H9 (cell line): ENCODE measurements at regions not wholly inside any gene's neighbourhood (a gene's known extent, or its start where the extent isn't known, plus 50 kb on each side); places are given as distances from the start of the nearest gene placed in this dataset.

Experiments
- DNase-seq: peaks from one replicate; pipeline ENCODE4 v3.0.0-alpha.2; 2017
- H2AFZ ChIP-seq: one replicate; pipeline ENCODE4 v1.6.1; 2013; ENCODE audit warnings: mild to moderate bottlenecking, low read length, control low read depth, moderate library complexity
- H2AK5ac ChIP-seq: 2 replicates; pipeline ENCODE4 v1.6.1; 2013; ENCODE audit warnings: low read length, control low read depth, mixed read lengths; ENCODE audit not compliant: insufficient read length
- H2BK120ac ChIP-seq: one replicate; pipeline ENCODE4 v1.6.1; 2013; ENCODE audit warnings: low read depth, mild to moderate bottlenecking, low read length, control low read depth, inconsistent platforms; ENCODE audit not compliant: poor library complexity, severe bottlenecking
- H2BK12ac ChIP-seq: 2 replicates; pipeline ENCODE4 v1.6.1; 2013; ENCODE audit warnings: low read length, control low read depth, mixed read lengths, low read depth; ENCODE audit not compliant: insufficient read length
- H2BK15ac ChIP-seq: 2 replicates; pipeline ENCODE4 v1.6.1; 2013; ENCODE audit warnings: low read depth, low read length, control low read depth
- H2BK20ac ChIP-seq: one replicate; pipeline ENCODE4 v1.6.1; 2013; ENCODE audit warnings: low read depth, mild to moderate bottlenecking, low read length, control low read depth, inconsistent platforms; ENCODE audit not compliant: poor library complexity, severe bottlenecking
- H2BK5ac ChIP-seq: 2 replicates; pipeline ENCODE4 v1.6.1; 2013; ENCODE audit warnings: low read length, control low read depth, mixed read lengths; ENCODE audit not compliant: insufficient read length
- H3K14ac ChIP-seq: 2 replicates; pipeline ENCODE4 v1.6.1; 2013; ENCODE audit warnings: low read length, control low read depth; ENCODE audit not compliant: insufficient read depth
- H3K18ac ChIP-seq: 2 replicates; pipeline ENCODE4 v1.6.1; 2013; ENCODE audit warnings: low read depth, mild to moderate bottlenecking, mixed read lengths, low read length, control low read depth; ENCODE audit not compliant: insufficient read length
- H3K23ac ChIP-seq: 2 replicates; pipeline ENCODE4 v1.6.1; 2013; ENCODE audit warnings: low read length, control low read depth, mixed read lengths, low read depth; ENCODE audit not compliant: insufficient read length
- H3K23me2 ChIP-seq: 2 replicates; pipeline ENCODE4 v1.6.1; 2013; ENCODE audit warnings: low read depth, mild to moderate bottlenecking, mixed read lengths, low read length, control low read depth; ENCODE audit not compliant: insufficient read length, poor library complexity, severe bottlenecking
- H3K27ac ChIP-seq: 2 replicates; pipeline ENCODE4 v1.5.1; 2013; ENCODE audit warnings: low read length, control low read depth, mixed read lengths, low read depth; ENCODE audit not compliant: insufficient read length
- H3K27me3 ChIP-seq: 2 replicates; pipeline ENCODE4 v1.6.1; 2013; ENCODE audit warnings: low read length, control low read depth, inconsistent platforms; ENCODE audit not compliant: insufficient read depth
- H3K4ac ChIP-seq: 2 replicates; pipeline ENCODE4 v1.6.1; 2013; ENCODE audit warnings: low read depth, mild to moderate bottlenecking, control low read depth, inconsistent platforms, low read length, moderate library complexity
- H3K4me1 ChIP-seq: 2 replicates; pipeline ENCODE4 v1.6.1; 2013; ENCODE audit warnings: low read length, control low read depth, inconsistent platforms; ENCODE audit not compliant: insufficient read depth
- H3K4me2 ChIP-seq: 2 replicates; pipeline ENCODE4 v1.6.1; 2013; ENCODE audit warnings: low read length, control low read depth, mixed read lengths; ENCODE audit not compliant: insufficient read length, insufficient read depth
- H3K56ac ChIP-seq: 2 replicates; pipeline ENCODE4 v1.6.1; 2013; ENCODE audit warnings: low read depth, mild to moderate bottlenecking, mixed read lengths, low read length, control low read depth; ENCODE audit not compliant: insufficient read length
- H3K79me1 ChIP-seq: 2 replicates; pipeline ENCODE4 v1.6.1; 2013; ENCODE audit warnings: low read depth, mild to moderate bottlenecking, moderate library complexity, low read length, control low read depth, inconsistent platforms; ENCODE audit not compliant: insufficient read depth, poor library complexity, severe bottlenecking
- H3K79me2 ChIP-seq: 2 replicates; pipeline ENCODE4 v1.6.1; 2013; ENCODE audit warnings: low read length, control low read depth, inconsistent platforms; ENCODE audit not compliant: insufficient read depth
- H3K9ac ChIP-seq: 2 replicates; pipeline ENCODE4 v1.6.1; 2013; ENCODE audit warnings: low read length, control low read depth, mixed read lengths; ENCODE audit not compliant: insufficient read length; ENCODE audit errors: extremely low read depth
- H3K9me3 ChIP-seq: one replicate; pipeline ENCODE4 v1.6.1; 2013; ENCODE audit warnings: low read depth, low read length, inconsistent platforms; ENCODE audit not compliant: control insufficient read depth
- H3T11ph ChIP-seq: one replicate; pipeline ENCODE4 v1.6.1; 2013; ENCODE audit warnings: mild to moderate bottlenecking, low read length, control low read depth, inconsistent platforms
- H4K20me1 ChIP-seq: one replicate; pipeline ENCODE4 v1.6.1; 2013; ENCODE audit not compliant: control insufficient read depth, insufficient read length, insufficient read depth
- H4K5ac ChIP-seq: 2 replicates; pipeline ENCODE4 v1.6.1; 2013; ENCODE audit warnings: low read depth, mild to moderate bottlenecking, mixed read lengths, low read length, control low read depth; ENCODE audit not compliant: insufficient read length
- H4K8ac ChIP-seq: replicated peaks from 2 replicates; pipeline ENCODE4 v1.6.1; 2013; ENCODE audit warnings: low read length, control low read depth, mixed read lengths, low read depth; ENCODE audit not compliant: insufficient read length
- H4K91ac ChIP-seq: 2 replicates; pipeline ENCODE4 v1.6.1; 2013; ENCODE audit warnings: low read depth, mild to moderate bottlenecking, moderate library complexity, mixed read lengths, low read length, control low read depth; ENCODE audit not compliant: insufficient read length
- H3K27ac Mint-ChIP-seq, 3 experiments: 2 replicates in 2 of 3; 3 replicates in 1 of 3; pipeline ENCODE4 v1.8.0; 2020 to 2021; ENCODE audit warnings: mixed read lengths in 3 of 3, mild to moderate bottlenecking in 1 of 3, moderate library complexity in 1 of 3
- H3K27me3 Mint-ChIP-seq: 2 replicates; pipeline ENCODE4 v1.8.0; 2021; ENCODE audit warnings: low read depth, mild to moderate bottlenecking, moderate library complexity, mixed read lengths
- H3K36me3 Mint-ChIP-seq, 3 experiments: 2 replicates in 2 of 3; 3 replicates in 1 of 3; pipeline ENCODE4 v1.8.0; 2020 to 2021; ENCODE audit warnings: low read depth in 3 of 3, mixed read lengths in 3 of 3; ENCODE audit not compliant: insufficient read depth in 1 of 3
- H3K4me1 Mint-ChIP-seq, 2 experiments: 2 replicates each; pipeline ENCODE4 v1.8.0; 2020; ENCODE audit warnings: mixed read lengths in 2 of 2
- H3K4me3 Mint-ChIP-seq, 2 experiments: 2 replicates in 1 of 2; 3 replicates in 1 of 2; pipeline ENCODE4 v1.8.0; 2020 to 2021; ENCODE audit warnings: mild to moderate bottlenecking in 2 of 2, mixed read lengths in 2 of 2, moderate library complexity in 1 of 2
- H3K9me3 Mint-ChIP-seq, 2 experiments: 2 replicates in 1 of 2; 3 replicates in 1 of 2; pipeline ENCODE4 v1.8.0; 2020; ENCODE audit warnings: mild to moderate bottlenecking in 2 of 2, mixed read lengths in 2 of 2, moderate library complexity in 1 of 2
- CTCF ChIP-seq: fragments of 200-600 bp; sonication (generic); conservative IDR thresholded peaks from 3 replicates; pipeline ENCODE4 v1.8.0; 2021; ENCODE audit warnings: antibody characterized with exemption, mild to moderate bottlenecking
- WGBS: extraction: QIAGEN DNeasy Blood & Tissue Kit; methylation state at CpG from one replicate; pipeline ENCODE4 v1.1.7; 2013; ENCODE audit warnings: missing lambda C conversion rate, low lambda C conversion rate, mixed read lengths; ENCODE audit not compliant: insufficient read length; ENCODE audit errors: extremely low coverage; 5-methylcytosine and 5-hydroxymethylcytosine counted together

- Histone ChIP-seq H3K79me2 (no peaks in the 10 kb centered on the region), H3K56ac (no peak overlapping the region), H2BK12ac (no peak overlapping the region), H3K27ac (no peak overlapping the region), H3K9me3 (no peaks in the 10 kb centered on the region), H2BK120ac (no peak overlapping the region), H3K18ac (no peak overlapping the region), H2BK15ac (no peak overlapping the region), H4K5ac (no peak overlapping the region), H2BK5ac (no peak overlapping the region), H3K27me3 (no peaks in the 10 kb centered on the region), H4K8ac (no peak overlapping the region), H2BK20ac (no peak overlapping the region), H3K4ac (no peak overlapping the region), H4K91ac (no peak overlapping the region), H4K20me1 (no peaks in the 10 kb centered on the region), H3T11ph (no peak overlapping the region), H3K4me1 (no peaks in the 10 kb centered on the region), H3K23ac (no peak overlapping the region), H3K23me2 (no peaks in the 10 kb centered on the region), H3K14ac (no peak overlapping the region), H3K4me2 (no peak overlapping the region), H2AFZ (no peak overlapping the region), H3K9ac (no peak overlapping the region), H2AK5ac (no peak overlapping the region), H3K79me1 (no peaks in the 10 kb centered on the region)
- Mint-ChIP-seq H3K9me3 (no peaks in the 10 kb centered on the region), H3K27me3 (no peaks in the 10 kb centered on the region), H3K4me1 (peaks cover 0 to 4% of the 10 kb centered on the region in 2 experiments; a peak in 2 of 4 replicates), H3K36me3 (no peaks in the 10 kb centered on the region), H3K4me3 (no peak overlapping the region), H3K27ac (no peak overlapping the region)
- DNase-seq = no peak
- WGBS = no CpG with 5 or more reads among the region's 2 CpGs
- no peak for TF ChIP-seq CTCF
These were observed 557.5 kb downstream of the SH2D4B start for GRCh38 chr10:81095238-81095637.
